Pons (tissue), 1 donor: ENCODE measurements at regions not wholly inside any gene's neighbourhood (a gene's known extent, or its start where the extent isn't known, plus 50 kb on each side); places are given as distances from the start of the nearest gene placed in this dataset.
"Not testable (repeated sequence)": the region's sequence is repeated elsewhere in the genome, so short reads cannot be mapped to it uniquely, and the experiment has no call there.

ENCODE experiments used
- DNase-seq: peaks from one replicate; pipeline ENCODE4 v3.0.0-alpha.2; 2016; ENCODE audit warnings: low spot score

DNA sequence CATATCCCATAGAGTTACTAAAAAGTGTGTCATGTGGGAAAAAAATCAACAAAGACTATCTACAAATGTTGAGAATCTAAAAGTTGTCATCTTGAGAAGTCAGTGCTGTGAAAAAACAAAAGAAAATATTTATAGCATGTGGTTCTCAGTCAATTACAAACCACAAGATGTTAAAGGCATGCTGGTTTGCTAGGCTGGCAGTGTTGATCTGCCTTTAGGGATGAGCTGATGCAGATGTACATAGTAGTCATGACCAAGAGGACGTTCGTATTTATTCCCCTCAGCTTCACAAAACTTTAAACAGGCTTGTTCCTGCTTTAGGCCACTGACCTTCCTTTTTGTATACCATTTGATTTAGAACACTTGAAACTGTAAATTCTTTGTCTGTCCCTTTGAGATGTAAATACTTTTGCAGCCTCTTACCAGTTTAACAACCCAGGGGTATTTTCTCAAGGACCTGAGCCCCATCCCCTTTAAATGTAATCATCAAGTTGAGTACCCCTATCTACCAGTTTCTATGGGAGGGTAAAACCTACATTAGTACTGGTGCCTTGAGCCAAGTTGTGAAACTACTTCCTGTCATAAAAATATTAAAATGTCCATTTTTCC, 446.6 kb downstream of the KCNJ18 start:
- no peak for DNase-seq

DNA sequence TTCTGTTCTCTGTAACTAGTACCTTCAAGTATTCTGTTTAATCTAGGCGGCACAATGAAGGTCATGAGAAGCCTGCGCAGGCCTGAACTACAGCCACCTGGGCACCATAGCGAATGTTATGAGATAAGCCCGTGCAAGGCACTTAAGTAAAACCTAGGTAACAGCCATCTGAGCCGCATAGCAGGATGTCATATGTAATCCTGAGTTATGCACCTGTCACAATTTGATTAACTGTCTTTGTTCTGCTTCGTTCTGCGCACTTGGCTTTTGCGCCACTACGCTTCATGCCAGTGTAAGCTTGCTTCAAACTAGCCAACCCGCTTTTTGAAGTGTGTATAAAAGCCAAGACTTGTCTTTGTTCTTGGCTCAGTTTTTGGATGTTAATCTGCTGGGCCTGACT, 449.8 kb downstream of the KCNJ18 start:
- no peak for DNase-seq

DNA sequence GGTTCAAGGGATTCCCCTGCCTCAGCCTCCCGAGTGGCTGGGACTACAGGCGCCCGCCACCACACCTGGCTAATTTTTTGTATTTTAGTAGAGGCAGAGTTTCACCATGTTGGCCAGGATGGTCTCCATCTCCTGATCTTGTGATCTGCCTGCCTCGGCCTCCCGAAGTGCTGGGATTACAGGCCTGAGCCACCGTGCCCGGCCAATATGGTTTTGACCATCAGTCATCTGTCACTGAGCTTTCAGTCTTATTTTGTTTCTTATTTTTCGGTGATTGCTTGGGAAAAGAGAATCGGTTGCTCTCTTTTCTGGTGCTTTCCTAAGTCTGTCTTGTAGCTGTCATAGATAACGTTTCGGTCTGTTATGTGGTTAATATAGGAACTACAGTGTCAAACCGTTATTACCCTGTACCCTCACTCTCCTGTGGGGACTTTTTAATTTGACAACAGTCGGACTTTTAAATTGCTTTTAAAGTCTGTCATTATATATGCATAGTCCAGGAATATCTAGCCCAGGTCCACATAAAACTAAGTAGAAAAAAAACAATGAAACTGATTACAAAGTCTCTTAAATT, 453.4 kb downstream of the KCNJ18 start:
- no peak for DNase-seq

DNA sequence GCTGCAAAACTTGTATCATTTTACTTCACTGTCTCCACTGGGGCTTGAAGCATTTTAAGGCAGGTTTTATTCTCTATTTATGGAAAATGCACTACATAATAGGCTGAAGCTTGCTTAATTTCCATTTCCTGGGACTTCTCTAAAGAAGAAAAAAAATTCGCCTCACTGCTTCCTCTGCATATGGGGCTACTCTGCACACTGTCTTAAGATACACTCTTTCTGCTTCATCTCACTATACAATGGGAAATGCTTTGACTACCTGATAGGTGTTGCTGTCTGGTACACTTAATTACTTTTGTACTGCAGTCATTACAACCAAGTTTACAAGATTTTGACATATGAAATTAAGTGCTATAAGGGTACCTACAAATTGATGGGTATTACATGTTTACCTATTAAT, 466.0 kb downstream of the KCNJ18 start:
- DNase-seq: no peak

DNA sequence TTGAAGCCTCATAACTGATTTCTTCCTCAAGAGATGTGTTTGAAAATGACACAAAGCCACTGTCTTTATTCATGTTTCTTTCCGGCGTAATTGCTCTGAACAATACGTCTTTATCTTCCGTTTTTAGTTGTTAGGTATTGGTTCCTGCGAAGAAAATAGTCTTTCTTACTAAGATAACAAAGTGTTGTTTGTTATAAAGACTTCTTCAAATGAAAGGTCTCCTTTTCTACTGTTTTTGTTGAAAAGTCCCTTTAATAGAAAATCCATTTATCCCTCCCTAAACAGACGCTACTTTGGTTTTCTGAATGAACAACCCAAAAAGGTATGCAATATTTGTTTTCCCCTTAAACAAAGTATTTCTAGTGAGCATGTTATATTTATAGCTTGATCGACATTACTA, 469.1 kb downstream of the KCNJ18 start:
- DNase-seq: peak; percentile 78

DNA sequence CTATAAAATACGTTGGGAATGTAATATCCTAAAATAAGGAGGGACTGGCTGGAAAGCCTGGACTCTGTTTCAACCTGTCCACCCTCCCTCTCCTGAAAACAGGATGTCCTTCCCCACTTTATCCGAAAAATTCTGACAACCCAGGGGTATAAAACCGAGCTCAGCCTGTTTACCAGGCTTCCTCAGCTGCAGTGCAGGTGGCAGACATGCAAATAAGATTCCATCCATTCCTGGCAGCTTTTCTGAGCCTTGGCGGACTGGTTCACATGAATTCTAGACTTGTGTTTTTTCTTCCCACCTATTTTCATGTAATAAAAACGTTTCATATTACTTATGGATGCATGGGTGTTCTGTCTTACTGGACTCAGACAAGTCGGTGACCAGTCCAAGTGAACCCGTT, 479.3 kb downstream of the KCNJ18 start:
- no peak for DNase-seq

DNA sequence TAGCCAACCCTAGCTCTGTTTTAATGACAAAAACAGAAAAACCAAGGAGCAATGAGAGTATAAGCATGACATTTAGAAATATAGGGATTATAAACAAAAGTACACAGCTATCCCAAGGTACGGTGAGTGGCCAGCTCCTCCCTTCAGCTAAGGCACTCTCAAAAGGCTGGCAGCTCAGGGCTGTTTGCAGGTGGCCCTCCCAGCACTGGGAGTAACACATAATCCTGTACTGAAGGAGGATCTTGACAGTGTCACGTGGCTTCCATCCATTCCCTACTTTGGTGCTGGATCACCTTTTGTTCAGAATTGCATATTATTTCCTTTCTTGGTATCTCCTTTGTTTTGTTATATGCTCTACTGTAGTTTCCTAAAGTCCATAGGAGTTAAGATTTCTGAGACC, 500.8 kb downstream of the KCNJ18 start:
- no peak for DNase-seq

DNA sequence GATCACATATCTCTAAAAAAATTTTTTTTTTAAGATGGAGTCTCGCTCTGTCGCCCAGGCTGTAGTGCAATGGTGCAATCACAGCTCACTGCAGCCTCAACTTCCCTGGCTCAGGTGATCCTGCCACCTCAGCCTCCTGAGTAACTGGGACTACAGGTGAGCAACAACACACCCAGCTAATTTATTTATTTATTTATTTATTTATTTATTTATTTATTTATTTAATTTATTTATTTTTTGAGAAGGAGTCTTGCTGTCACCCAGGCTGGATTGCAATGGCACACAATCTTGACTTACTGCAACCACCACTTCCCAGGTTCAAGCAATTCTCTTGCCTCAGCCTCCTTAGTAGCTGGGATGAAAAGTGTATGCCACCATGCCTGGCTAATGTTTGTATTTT, 507.9 kb downstream of the KCNJ18 start:
- DNase-seq: not testable (repeated sequence)

DNA sequence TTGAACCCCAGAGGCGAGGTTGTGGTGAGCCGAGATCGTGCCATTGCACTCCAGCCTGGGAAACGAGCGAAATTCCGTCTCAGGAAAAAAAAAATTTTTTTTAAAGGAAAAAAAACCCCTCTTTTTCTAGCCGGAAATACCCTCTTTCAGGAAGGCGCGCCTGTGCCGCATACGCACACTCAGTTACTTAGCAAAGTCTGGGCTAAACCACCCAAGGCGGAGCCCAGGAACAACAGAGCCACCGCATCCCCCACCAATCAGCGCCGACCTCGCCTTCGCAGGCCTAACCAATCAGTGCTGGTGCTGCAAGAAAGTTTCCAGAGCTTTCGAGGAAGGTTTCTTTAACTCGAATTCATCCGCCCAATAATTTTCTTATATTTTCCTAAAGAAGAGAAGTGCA, 510.4 kb downstream of the KCNJ18 start:
- DNase-seq: no peak

DNA sequence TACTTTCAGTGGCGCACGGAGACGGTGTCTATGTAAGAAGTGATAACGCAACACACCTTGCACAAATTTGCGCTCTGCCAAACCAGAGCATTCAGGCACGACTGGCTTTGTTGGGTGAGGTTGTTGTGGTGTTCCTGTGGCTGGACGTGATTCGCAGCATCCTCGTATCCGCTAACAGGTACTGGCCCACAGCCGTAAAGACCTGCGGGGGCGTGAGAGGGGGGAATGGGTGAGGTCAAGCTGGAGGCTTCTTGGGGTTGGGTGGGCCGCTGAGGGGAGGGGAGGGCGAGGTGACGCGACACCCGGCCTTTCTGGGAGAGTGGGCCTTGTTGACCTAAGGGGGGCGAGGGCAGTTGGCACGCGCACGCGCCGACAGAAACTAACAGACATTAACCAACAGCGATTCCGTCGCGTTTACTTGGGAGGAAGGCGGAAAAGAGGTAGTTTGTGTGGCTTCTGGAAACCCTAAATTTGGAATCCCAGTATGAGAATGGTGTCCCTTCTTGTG, 510.9 kb downstream of the KCNJ18 start:
- no peak for DNase-seq

DNA sequence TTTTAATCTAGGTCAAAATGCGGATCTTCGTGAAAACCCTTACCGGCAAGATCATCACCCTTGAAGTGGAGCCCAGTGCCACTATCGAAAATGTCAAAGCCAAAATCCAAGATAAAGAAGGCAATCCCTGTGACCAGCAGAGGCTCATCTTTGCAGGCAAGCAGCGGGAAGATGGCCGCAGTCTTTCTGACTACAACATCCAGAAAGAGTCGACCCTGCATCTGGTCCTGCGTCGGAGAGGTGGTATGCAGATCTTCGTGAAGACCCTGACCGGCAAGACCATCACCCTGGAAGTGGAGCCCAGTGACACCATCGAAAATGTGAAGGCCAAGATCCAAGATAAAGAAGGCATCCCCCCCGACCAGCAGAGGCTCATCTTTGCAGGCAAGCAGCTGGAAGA, 511.8 kb downstream of the KCNJ18 start:
- not testable (repeated sequence) for DNase-seq

DNA sequence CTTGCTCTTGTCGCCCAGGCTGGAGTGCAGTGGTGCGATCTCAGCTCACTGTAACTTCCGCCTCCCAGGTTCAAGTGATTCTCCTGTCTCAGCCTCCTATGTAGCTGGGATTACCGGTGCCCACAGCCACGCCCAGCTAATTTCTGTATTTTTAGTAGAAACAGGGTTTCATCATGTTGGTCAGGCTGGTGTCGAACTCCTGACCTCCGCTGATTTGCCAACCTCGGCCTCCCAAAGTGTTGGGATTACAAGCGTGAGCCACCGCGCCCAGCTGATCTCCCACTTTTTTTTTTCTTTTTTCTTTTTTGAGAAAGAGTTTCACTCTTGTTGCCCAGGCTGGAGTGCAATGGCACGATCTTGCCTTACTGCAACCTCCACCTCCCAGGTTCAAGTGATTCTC, 517.9 kb downstream of the KCNJ18 start:
- not testable (repeated sequence) for DNase-seq

DNA sequence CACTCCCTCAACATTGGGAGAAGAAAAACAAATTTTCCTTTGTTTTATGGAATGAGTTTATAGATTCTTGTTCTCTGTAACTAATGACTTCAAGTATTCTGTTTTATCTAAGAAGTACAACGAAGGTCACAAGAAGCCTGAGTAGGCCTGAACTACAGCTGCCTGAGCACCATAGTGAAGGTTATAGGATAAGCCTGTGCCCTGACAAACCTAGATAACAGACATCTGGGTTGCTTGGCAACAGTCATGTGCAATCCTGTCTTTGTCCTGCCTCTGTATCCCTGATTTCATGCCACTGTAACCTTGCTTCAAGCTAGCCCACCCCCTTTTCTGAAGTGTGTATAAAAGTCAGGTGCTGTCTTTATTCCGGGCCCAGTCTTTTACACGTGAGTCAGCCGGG, 520.8 kb downstream of the KCNJ18 start:
- DNase-seq: not testable (repeated sequence)

DNA sequence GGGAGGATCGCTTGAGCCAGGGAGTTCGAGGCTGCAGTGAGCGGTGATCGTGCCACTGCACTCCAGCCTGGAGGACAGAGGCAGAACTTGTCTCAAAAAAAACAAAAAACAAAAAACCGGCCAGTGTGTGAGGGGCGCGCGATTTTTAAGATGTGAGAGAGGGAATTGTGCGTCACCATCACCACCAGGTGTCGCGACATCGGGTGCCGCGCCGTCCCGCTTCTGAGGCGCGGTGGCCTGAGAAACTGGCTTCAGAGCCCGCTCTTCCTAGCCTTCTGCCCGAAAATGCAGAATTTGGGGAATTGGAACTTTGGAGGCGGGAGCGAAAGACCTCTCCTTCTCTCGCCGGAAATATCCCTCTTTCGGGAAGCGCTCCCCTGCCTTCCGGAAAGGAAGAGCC, 524.8 kb downstream of the KCNJ18 start:
- DNase-seq: no peak

DNA sequence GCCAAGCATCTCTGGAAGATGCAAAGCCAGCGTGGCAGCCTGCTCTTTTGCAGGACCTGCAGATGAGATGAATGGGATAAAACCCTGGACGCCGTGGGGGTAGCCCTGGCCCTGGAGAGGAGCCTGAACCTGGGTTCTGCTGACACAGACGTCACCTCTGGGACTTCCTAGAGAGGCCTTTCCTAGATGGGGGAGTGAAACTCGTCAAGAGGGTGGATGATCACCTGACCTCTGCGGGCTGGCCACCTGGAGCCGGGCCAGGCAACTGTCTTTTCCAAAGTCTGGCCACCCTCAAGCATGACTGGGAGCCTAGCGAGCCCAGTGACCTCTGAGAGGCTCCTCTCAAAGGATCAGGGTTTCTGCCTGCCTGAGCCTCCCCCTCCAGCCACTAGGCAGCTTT, 529.0 kb downstream of the KCNJ18 start:
- no peak for DNase-seq

DNA sequence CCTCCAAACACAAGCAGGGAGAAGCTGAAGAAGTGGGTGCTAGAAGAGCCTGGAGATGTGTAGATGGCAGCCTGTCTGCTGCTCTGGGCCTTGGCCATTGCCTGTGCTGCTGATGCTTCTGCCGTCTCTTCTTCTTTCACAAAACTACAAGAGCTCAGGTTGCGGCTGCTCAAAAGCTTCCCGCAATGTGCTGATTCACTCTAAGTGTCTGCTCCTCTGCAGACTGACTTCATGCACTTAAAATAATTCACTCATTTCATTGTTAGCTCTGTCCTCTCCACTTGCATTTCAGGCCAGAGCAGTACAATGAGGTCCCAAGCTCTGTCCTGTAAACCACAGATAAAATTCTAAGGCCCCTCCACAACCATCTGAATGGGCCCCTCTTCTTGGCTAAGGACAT, 534.2 kb downstream of the KCNJ18 start:
- DNase-seq: not testable (repeated sequence)

DNA sequence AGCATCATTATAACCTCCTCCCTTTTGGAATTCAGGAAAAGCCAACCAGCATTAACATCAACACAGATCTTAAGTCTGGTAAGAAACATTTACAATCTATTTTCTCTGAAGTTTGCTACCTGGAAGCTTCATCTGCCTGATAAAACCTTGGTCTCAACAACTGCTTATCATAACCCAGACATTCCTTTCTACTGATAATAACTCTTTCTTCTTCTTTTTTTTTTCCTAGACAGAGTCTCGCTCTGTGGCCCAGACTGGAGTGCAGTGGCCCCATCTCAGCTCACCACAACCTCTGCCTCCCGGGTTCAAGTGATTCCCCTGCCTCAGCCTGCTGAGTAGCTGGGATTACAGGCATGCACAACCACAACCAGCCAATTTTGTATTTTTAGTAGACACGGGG, 534.6 kb downstream of the KCNJ18 start:
- not testable (repeated sequence) for DNase-seq

DNA sequence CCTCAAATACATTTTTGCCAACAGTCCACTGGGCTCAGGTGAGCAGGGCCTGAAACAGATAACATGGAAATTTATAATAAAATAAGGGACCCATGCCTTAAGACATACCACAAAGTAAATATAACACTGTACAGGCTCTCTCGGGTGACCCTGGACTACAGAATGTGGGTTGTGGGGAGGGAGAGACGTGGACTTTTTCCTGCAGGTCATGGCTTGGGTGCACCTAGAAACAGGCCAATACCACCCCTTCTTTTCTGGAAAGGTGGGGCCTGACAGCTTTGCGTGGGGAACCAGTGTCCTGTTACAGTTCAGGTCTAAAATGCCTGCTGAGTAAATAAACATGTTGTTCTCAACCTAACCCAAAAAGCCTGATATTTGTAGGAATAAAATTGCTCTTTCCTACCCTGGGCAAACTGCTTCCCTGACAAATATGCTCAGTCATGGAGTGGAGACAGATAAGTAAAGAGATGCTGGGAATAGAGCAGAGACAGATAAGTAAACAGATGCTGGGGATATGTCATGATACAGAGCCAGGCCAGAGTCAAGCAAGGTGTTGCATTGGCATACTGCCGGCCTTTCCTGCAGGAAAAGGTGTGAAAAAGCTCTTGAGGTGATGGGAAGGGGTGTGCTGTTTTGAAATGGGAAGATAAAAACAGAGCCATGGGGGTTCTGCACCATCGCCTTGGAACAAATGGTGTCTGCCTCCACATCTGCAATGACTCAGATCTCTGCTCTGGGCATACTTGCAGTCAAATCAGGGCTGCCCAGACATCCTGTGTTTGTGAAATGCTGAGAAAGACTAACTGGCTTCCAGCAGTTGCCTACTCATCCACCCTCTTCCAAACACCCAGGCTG, 535.6 kb downstream of the KCNJ18 start:
- not testable (repeated sequence) for DNase-seq

DNA sequence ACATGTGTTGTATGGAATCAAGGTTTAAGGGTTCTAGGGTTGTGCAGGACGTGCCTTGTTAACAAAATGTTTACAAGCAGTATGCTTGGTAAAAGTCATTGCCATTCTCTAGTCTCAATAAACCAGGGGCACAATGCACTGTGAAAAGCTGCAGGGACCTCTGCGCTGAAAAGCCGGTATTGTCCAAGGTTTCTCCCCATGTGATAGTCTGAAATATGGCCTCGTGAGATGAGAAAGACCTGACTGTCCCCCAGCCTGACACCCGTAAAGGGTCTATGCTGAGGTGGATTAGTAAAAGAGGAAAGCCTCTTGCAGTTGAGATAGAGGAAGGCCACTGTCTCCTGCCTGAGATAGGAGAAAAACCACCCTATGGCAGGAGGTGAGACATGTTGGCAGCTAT, 537.5 kb downstream of the KCNJ18 start:
- not testable (repeated sequence) for DNase-seq

DNA sequence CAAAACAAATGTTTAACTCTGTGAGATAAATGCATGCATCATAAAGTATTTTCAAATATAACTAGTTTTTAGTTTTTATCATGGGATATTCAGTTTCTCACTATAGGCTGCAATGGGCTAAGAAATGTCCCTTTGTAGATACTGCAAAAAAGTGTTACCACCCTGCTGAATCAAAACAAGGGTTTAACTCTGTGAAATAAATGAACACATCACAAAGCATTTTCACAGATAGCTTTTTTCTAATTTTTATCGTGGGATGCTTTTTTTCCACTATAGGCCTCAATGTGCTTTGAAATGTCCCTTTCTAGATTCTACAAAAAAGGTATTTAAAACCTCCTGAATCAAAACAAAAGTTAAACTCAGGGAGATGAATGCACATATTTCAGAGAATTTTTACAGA, 541.1 kb downstream of the KCNJ18 start:
- no peak for DNase-seq

DNA sequence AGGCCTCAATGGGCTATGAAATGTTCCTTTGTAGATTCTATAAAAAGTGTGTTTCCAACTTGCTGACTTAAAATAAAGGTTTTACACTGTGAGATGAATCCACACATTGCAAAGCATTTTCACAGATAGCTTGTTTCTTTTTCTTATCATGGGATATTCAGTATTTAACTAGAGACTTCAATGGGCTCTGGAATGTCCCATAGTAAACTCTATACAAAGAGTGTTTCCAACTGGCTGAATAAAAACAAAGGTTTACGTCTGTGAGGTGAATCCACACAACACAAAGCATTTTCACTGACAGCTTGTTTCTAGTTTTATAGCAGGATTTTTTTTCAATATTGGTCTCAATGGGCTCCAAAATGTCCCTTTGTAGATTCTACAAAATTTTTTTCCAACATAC, 550.1 kb downstream of the KCNJ18 start:
- no peak for DNase-seq

DNA sequence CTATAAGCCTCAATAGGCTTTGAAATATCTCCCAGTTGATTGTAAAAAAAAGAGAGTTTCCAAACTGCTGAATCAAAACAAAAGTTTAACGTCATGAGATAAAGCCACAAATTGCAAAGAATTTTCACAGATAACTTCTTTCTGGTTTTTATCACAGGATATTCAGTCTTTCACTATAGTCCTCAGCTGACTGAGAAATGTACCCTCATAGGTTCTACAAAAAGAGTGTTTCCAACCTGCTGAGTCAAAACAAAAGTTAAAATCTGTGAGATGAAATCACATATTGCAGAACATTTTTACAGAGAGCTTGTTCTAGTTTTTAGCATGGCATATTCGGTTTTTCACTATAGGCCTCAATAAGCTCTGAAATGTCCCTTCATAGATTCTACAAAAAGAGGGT, 559.2 kb downstream of the KCNJ18 start:
- no peak for DNase-seq

DNA sequence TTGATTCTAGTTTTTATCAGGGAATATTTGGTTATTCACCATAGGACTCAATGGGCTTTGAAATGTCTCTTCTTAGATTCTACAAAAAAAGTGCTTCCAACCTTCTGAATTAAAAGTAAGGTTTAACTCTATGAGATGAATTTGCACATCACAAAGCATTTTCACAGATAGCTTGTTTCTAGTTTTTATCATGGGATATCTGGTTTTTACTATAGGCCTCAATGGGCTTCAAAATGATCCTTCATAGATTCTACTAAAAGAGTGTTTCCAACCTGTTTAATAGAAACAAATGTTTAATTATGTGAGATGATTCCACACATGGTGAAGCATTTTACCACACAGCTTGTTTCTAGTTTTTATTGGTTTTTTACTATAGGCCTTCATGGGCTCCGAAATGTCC, 560.7 kb downstream of the KCNJ18 start:
- no peak for DNase-seq
